Coronary artery (tissue), 2 donors: ENCODE measurements at regions not wholly inside any gene's neighbourhood (a gene's known extent, or its start where the extent isn't known, plus 50 kb on each side); places are given as distances from the start of the nearest gene placed in this dataset.

Experiments
- DNase-seq: peaks from one replicate; pipeline ENCODE4 v3.0.0-alpha.2; 2017; ENCODE audit warnings: low spot score
- H3K27ac ChIP-seq, 2 donors: fragments of 200-600 bp; sonication (generic); one replicate each; pipeline ENCODE4 v1.5.1; 2016 to 2019
- H3K4me3 ChIP-seq: fragments of 200-600 bp; sonication (generic); 2 replicates; pipeline ENCODE4 v1.5.1; 2016; ENCODE audit warnings: mild to moderate bottlenecking, moderate library complexity
- TF ChIP-seq, protein P1 (sequence below): fragments of 200-600 bp; sonication (generic); IDR thresholded peaks from one replicate; pipeline ENCODE4 v1.5.1; 2019; ENCODE audit warnings: antibody characterized with exemption

DNA sequence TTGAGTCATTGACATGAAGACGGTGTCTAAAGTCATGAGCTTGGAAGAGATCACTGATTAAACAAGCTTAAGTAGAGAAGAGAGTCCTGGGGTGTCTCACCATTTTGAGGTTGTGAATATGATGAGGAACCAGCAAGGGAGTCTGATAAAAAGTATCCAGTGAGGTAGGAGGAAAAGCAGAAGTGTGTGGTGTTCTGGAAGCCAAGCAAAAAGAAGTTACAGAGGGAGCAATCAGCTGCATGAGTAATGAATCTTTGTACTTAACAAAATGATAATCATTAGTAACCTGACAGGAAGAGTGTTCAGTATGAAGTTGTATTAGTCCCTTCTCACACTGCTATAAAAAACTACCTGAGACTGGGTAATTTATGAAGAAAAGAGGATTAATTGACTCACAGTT is 131.3 kb downstream of the C11orf87 start:
- TF ChIP-seq, protein P1, sequence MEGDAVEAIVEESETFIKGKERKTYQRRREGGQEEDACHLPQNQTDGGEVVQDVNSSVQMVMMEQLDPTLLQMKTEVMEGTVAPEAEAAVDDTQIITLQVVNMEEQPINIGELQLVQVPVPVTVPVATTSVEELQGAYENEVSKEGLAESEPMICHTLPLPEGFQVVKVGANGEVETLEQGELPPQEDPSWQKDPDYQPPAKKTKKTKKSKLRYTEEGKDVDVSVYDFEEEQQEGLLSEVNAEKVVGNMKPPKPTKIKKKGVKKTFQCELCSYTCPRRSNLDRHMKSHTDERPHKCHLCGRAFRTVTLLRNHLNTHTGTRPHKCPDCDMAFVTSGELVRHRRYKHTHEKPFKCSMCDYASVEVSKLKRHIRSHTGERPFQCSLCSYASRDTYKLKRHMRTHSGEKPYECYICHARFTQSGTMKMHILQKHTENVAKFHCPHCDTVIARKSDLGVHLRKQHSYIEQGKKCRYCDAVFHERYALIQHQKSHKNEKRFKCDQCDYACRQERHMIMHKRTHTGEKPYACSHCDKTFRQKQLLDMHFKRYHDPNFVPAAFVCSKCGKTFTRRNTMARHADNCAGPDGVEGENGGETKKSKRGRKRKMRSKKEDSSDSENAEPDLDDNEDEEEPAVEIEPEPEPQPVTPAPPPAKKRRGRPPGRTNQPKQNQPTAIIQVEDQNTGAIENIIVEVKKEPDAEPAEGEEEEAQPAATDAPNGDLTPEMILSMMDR, result no peak
- Histone ChIP-seq H3K27ac (no peak overlapping the region), H3K4me3 (no peak overlapping the region)
- no peak for DNase-seq

DNA sequence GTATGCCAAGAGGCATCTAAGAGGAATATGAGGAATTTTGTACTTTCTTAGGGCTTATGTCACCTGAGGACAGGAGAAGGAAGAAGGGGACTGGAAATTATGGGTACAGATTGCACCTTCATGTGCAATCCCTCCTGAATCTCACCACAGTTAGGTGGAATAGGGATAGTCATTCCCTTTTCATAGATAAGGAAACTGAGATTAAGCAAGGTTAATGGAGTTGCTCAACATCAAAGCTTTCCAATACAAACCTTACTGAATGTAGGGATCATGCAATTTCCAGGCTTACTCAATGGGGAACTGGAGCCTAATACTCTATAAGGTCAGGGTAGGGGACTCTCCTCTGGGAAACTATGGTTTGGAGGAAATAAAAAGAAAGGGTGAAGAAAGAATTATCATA is 133.0 kb downstream of the C11orf87 start:
- no peak overlapping the region for H3K4me3 ChIP-seq
- H3K27ac ChIP-seq, result no peak overlapping the region
- TF ChIP-seq, protein P1, result no peak
- no peak for DNase-seq

DNA sequence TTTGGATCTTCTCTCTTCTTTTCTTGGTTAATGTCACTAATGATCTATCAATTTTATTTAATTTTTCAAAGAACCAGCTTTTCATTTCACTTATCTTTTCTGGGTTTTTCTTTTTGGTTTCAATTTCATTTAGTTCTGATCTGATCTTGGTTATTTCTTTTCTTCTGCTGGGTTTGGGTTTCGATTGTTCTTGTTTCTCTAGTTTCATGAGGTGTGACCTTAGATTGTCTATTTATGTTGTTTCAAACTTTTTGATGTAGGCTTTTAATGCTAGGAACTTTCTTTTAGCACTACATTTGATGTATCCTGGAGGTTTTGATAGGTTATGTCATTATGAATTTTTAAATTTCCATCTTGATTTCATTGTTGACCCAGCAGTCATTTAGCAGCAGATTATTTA is 142.3 kb downstream of the C11orf87 start:
- TF ChIP-seq, protein P1, result no peak
- Histone ChIP-seq H3K27ac (no peak overlapping the region), H3K4me3 (no peak overlapping the region)
- no peak for DNase-seq

DNA sequence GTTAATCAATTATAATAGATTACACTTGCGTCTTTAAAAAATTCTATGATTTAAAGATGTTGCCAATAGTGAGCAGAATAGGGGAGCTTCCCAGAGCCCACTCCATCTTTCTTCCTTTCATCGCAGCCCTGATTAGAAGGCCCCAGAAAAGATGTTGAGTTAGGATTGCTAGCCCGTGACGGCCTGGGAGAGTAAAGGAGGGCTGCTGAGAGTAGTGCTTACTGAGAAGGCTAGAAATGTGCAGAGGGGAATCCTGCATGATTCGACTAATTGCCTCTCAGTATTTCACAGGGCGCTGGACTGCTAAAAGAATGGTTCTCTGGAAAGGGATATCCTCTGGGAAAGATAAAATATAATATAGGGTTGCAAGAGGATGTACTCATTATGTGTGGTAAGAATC is 160.5 kb downstream of the C11orf87 start:
- no peak for DNase-seq
- TF ChIP-seq, protein P1, result no peak
- Histone ChIP-seq H3K27ac (no peak overlapping the region), H3K4me3 (no peak overlapping the region)

GRCh38 chr11:109584001-109584972 is 162.3 kb downstream of the C11orf87 start:
- Histone ChIP-seq H3K4me3 (no peak overlapping the region), H3K27ac (no peak overlapping the region)
- TF ChIP-seq, protein P1, result no peak
- DNase-seq, result no peak

- H3K4me3 ChIP-seq, result no peak overlapping the region
- TF ChIP-seq, protein P1, result no peak
- H3K27ac ChIP-seq, result no peak overlapping the region
- DNase-seq, result no peak
These were observed 164.8 kb downstream of the C11orf87 start for GRCh38 chr11:109586789-109587188.

DNA sequence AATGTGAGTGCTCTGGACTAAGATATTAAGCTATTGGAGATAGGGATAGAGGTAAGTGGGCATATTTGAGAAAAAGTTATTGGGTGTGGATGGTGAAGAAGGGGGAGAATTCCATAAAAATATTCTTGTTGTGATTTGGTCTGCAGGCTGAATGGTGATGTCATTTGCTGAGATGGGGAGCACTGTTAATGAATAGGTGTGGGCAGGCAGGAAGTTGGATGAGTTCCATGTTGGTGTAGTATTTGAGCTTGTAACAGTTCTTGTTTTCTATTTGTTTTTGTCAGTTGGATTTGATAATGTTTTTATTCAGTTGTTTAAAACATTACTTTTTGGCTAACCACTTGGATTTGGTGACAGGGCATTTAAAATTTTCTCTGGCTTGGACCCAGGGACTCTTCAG is 168.8 kb downstream of the C11orf87 start:
- TF ChIP-seq, protein P1, result no peak
- Histone ChIP-seq H3K4me3 (no peak overlapping the region), H3K27ac (no peak overlapping the region)
- DNase-seq, result no peak
